ENCODE measurements at regions not wholly inside any gene's neighbourhood (a gene's known extent, or its start where the extent isn't known, plus 50 kb on each side); places are given as distances from the start of the nearest gene placed in this dataset.
"Not testable (repeated sequence)": the region's sequence is repeated elsewhere in the genome, so short reads cannot be mapped to it uniquely, and the experiment has no call there.

- Mint-ChIP-seq H3K4me3 (no peak overlapping the region), H3K36me3 (no peaks in the 10 kb centered on the region), H3K27ac (no peak overlapping the region), H3K27me3 (no peaks in the 10 kb centered on the region), H3K9me3 (peaks cover 9% of the 10 kb centered on the region), H3K4me1 (ENCODE audit: unreplicated experiment) (peaks cover 8% of the 10 kb centered on the region)
- DNase-seq (ENCODE audit: extremely low spot score, unreplicated experiment), result no peak
- no peak for TF ChIP-seq CTCF (conservative IDR thresholded peaks at IDR 0.05)
Observed at GRCh38 chr20:53887973-53888372, 182.4 kb downstream of the BCAS1 start.

- H3K4me1 Mint-ChIP-seq (ENCODE audit: unreplicated experiment), result no peaks in the 10 kb centered on the region
- no peak for DNase-seq (ENCODE audit: extremely low spot score, unreplicated experiment)
- no peak overlapping the region for H3K27ac Mint-ChIP-seq
- no peaks in the 10 kb centered on the region for H3K36me3 Mint-ChIP-seq
- no peak overlapping the region for H3K4me3 Mint-ChIP-seq
- TF ChIP-seq CTCF (conservative IDR thresholded peaks at IDR 0.05), result no peak
- no peaks in the 10 kb centered on the region for H3K27me3 Mint-ChIP-seq
- H3K9me3 Mint-ChIP-seq, result no peaks in the 10 kb centered on the region
Observed at GRCh38 chr20:53884859-53885541, 185.4 kb downstream of the BCAS1 start.

- Mint-ChIP-seq H3K27me3 (no peaks in the 10 kb centered on the region), H3K9me3 (no peaks in the 10 kb centered on the region), H3K27ac (no peak overlapping the region), H3K4me1 (ENCODE audit: unreplicated experiment) (peaks cover 6% of the 10 kb centered on the region), H3K4me3 (no peak overlapping the region), H3K36me3 (no peaks in the 10 kb centered on the region)
- TF ChIP-seq CTCF (conservative IDR thresholded peaks at IDR 0.05), result no peak
- no peak for DNase-seq (ENCODE audit: extremely low spot score, unreplicated experiment)
Observed at GRCh38 chr20:53883098-53883911, 187.1 kb downstream of the BCAS1 start.

GRCh38 chr20:53882438-53882986 is 187.9 kb downstream of the BCAS1 start:
- H3K27ac Mint-ChIP-seq; H3K9me3 Mint-ChIP-seq; H3K36me3 Mint-ChIP-seq; H3K4me3 Mint-ChIP-seq; DNase-seq (ENCODE audit: extremely low spot score, unreplicated experiment); H3K27me3 Mint-ChIP-seq; H3K4me1 Mint-ChIP-seq (ENCODE audit: unreplicated experiment): not testable (repeated sequence)

GRCh38 chr20:53881362-53881761 is 189.0 kb downstream of the BCAS1 start:
- Mint-ChIP-seq H3K4me1 (ENCODE audit: unreplicated experiment) (peaks cover 8% of the 10 kb centered on the region), H3K27ac (no peak overlapping the region), H3K36me3 (no peaks in the 10 kb centered on the region), H3K4me3 (no peak overlapping the region), H3K9me3 (no peaks in the 10 kb centered on the region), H3K27me3 (no peaks in the 10 kb centered on the region)
- no peak for DNase-seq (ENCODE audit: extremely low spot score, unreplicated experiment)
- TF ChIP-seq CTCF (conservative IDR thresholded peaks at IDR 0.05), result no peak

GRCh38 chr20:53880108-53880641 is 190.2 kb downstream of the BCAS1 start:
- Mint-ChIP-seq H3K27me3 (no peaks in the 10 kb centered on the region), H3K4me1 (ENCODE audit: unreplicated experiment) (peaks cover 8% of the 10 kb centered on the region), H3K36me3 (no peaks in the 10 kb centered on the region), H3K4me3 (no peak overlapping the region), H3K9me3 (no peaks in the 10 kb centered on the region), H3K27ac (no peak overlapping the region)
- no peak for DNase-seq (ENCODE audit: extremely low spot score, unreplicated experiment)
- TF ChIP-seq CTCF (conservative IDR thresholded peaks at IDR 0.05), result no peak
